ENCODE measurements at regions not wholly inside any gene's neighbourhood (a gene's known extent, or its start where the extent isn't known, plus 50 kb on each side); places are given as distances from the start of the nearest gene placed in this dataset.
"Not testable (repeated sequence)": the region's sequence is repeated elsewhere in the genome, so short reads cannot be mapped to it uniquely, and the experiment has no call there.

DNA sequence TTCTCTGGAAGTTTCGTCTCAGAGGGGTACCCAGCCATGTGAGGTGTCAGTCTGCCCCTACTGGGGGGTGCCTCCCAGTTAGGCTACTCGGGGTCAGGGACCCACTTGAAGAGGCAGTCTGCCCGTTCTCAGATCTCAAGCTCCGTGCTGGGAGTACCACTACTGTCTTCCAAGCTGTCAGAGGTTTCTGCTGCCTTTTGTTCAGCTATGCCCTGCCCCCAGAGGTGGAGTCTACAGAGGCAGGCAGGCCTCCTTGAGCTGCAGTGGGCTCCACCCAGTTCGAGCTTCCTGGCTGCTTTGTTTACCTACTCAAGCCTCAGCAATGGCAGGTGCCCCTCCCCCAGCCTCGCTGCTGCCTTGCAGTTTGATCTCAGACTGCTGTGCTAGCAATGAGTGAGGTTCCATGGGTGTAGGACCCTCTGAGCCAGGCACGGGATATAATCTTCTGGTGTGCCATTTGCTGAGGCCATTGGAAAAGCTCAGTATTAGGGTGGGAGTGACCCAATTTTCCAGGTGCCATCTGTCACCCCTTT is 71.0 kb upstream of the SH3GLB1 start:
- DNase-seq = not testable (repeated sequence)

DNA sequence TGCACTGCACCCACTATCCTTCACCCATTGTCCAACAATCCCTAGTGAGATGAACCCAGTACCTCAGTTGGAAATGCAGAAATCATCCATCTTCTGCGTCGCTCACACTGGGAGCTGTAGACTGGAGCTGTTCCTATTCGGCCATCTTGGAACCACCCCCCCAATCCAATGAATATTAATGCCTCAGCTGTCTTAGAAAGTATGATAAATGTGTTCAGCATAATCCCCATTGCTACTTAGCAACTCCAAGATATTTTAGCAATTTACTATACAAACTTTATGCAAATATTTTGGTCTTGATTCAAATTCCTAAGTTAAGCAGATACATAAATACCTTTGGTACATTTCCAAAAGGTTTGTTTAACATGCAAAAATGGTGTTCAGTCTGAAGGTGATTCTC is 70.5 kb upstream of the SH3GLB1 start:
- DNase-seq = no peak

DNA sequence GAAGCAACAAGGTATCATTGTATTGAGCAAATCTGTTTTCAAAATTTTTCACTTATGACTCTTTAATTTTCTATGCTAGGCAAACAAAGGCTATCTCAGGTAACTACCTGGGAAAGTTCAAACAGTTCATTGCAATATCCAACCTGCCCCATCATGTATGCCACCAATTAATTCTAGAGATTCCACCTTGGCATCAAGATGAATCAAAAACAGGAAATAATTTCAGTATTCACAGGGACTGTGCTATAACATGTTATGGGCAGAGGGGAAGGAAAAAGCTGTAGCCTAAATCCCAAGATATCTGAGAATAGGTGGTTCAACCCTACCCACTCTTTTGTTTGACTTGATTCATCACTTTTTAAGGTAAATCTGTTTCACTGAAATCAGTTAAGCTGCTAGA is 67.5 kb upstream of the SH3GLB1 start:
- DNase-seq = no peak

DNA sequence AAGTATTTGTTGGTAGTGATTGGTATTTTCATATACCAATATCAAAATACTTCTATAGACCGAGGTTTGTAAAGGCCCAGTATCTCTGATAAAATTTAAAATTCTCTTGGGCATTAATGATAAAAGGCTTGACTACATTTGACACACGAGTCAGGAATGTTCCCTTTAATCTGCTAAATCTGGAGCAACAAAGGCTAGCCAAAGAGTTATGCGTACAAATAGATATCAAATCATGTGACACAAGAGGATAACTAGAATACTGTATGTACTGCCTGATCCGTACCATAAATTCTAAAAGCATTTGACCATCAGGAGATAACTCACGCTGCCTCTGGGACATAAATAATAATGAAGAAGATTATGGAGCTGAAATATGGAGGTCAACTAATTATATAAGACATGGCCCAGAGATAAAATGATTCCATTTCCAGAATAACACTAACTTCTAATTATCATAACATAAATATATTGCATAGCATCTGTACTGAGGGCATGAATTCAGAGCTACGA is 64.2 kb upstream of the SH3GLB1 start:
- no peak for DNase-seq

DNA sequence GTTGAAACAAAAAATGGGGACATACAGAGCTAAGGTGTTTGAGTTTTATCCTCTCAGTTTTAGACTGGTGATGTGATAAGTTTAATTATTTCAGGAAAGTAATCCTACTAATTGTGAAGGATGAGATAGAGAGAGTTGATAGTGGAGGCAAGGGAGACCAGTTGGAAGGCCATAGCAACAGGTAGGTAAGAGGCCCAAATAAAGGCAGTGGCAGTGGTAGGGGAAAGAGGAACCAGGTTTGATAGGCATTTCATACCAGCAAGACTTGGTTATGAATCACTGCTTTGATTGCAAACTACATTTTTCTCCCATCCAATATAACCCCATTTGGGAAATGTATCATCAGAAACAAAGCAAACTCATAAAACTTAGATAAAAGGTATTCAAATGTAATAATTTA is 63.1 kb upstream of the SH3GLB1 start:
- no peak for DNase-seq

DNA sequence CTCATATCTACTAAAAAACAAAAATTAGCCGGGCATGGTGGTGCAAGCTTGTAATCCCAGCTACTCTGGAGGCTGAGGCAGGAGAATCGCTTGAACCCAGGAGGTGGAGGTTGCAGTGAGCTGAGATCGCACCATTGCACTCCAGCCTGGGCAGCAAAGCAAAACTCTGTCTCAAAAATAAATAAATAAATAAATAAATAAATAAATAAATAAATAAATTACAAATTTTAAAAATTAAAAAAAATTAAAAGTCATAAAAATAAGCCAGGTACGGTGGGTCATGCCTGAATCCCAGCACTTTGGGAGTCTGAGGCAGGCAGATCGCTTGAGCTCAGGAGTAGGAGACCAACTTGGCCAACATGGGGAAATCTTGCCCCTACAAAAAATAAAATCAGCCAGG is 59.7 kb upstream of the SH3GLB1 start:
- not testable (repeated sequence) for DNase-seq

DNA sequence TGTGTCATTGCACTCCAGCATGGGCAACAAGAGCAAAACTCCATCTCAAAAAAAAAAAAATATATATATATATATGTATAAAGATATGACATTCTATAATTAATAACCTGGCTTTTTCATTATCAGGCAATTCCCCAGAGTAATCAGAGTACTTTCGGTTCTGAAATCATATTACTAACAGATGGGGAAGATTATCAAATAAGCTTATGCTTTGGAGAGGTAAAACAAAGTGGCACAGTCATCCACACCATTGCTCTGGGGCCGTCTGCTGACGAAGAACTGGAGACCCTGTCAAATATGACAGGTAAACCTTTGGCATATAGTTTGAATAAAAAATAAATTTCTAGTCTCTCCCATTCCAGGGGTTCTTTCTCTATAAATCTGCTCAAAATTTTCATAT is 58.5 kb upstream of the SH3GLB1 start:
- DNase-seq = no peak

DNA sequence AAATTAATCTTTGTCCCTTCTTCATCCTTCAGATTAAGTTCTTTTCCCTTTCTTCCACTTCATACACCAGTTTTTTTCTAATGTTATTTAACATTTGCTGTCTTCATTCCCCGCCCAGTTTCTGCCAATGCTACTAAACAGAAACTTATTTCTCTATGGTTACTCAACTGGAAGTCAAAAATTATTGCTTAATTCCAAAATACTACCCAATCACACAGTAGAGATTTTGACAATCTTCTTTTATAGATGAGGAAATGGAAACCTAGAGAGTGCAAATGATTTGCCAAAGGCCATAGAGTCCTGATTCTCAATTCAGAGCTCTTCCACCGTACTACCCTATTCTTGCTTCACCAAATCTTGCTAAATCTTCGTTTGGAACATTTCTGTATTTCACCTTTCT is 58.1 kb upstream of the SH3GLB1 start:
- DNase-seq = no peak

DNA sequence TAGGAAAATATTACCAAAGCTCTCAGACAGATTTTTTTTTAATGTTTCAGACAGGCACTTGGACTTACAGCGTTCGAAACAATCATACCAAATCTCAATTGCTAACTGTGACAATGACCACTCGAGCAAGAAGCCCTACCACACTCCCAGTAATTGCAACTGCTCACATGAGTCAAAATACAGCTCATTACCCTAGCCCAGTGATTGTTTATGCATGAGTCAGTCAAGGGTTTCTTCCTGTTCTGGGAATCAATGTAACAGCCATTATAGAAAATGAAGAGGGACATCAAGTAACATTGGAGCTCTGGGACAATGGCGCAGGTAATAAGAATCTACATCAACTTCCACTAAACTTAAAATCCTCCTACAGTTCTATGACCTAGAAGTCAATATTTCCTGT is 56.1 kb upstream of the SH3GLB1 start:
- peak; percentile 22 for DNase-seq

DNA sequence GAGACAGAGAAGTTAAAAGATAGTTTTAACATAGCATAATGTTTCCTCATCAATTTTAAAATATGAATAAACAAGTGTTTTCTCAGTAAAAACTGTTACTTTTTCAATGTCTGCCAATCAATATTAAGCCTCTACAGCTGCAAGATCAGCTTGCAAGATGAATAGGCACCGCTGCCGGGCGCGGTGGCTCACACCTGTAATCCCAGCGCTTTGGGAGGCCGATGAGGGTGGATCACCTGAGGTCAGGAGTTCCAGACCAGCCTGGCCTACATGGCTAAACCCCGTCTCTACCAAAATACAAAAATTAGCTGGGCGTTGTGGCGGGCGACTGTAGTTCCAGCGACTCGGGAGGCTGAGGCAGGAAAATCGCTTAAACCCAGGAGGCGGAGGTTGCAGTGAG is 54.8 kb upstream of the SH3GLB1 start:
- DNase-seq = no peak

DNA sequence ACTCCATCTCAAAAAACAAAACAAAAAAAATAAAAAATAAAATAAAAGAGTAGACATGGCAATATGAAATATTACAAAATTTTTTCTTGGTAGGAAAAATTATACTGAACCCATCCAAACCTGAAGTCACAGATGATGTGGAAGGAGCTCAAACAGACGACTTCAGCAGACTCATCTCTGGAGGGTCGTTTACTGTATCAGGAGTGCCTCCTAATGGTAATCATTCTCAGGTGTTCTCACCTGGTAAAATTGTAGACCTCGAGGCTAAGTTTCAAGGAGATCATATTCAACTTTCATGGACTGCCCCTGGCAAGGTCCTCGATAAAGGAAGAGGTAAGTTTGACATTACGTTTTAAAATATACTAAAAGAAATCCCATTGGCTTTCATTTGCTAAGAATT is 54.3 kb upstream of the SH3GLB1 start:
- no peak for DNase-seq

All from NCI-H748 treated with DMSO at 0.1 percent for 48 hours (cell line).